Esophagus squamous epithelium (tissue), 5 donors: ENCODE measurements at regions not wholly inside any gene's neighbourhood (a gene's known extent, or its start where the extent isn't known, plus 50 kb on each side); places are given as distances from the start of the nearest gene placed in this dataset.
"Not testable (repeated sequence)": the region's sequence is repeated elsewhere in the genome, so short reads cannot be mapped to it uniquely, and the experiment has no call there.

Experiments
- DNase-seq: peaks from one replicate; lab custom pipeline; 2025; lab: John Stamatoyannopoulos, UW
- H3K27ac ChIP-seq, 4 donors: fragments of 200-600 bp; sonication (generic); one replicate each; pipeline ENCODE4 v1.5.1; 2016 to 2019; ENCODE audit warnings: mild to moderate bottlenecking in 1 of 4
- H3K27me3 ChIP-seq, 4 donors: fragments of 200-600 bp; sonication (generic); 1 replicate in 3 of 4; 2 replicates in 1 of 4; pipeline versions ENCODE4 v1.5.1 to v1.6.0; 2017 to 2021; ENCODE audit warnings: antibody characterized with exemption in 1 of 4
- H3K36me3 ChIP-seq, 3 donors: fragments of 200-600 bp; sonication (generic); one replicate each; pipeline ENCODE4 v1.5.1; 2016 to 2019
- H3K4me1 ChIP-seq, 3 donors: fragments of 200-600 bp; sonication (generic); one replicate each; pipeline ENCODE4 v1.5.1; 2017 to 2019
- H3K4me3 ChIP-seq, 4 donors: fragments of 200-600 bp; sonication (generic); 1 replicate in 3 of 4; 2 replicates in 1 of 4; pipeline ENCODE4 v1.5.1; 2016 to 2019; ENCODE audit warnings: mild to moderate bottlenecking in 2 of 4, moderate library complexity in 1 of 4
- H3K9me3 ChIP-seq, 3 donors: fragments of 200-600 bp; sonication (generic); one replicate each; pipeline ENCODE4 v1.5.1; 2016 to 2019
- POLR2A ChIP-seq, 4 donors: fragments of 450-650 bp; IDR thresholded peaks; one replicate each; pipeline ENCODE4 v1.6.1; 2017; ENCODE audit warnings: antibody characterized with exemption in 4 of 4, mild to moderate bottlenecking in 4 of 4, moderate library complexity in 3 of 4
- WGBS, 2 donors: methylation state at CpG; one replicate each; pipeline ENCODE4 v1.1.5; 2018; 5-methylcytosine and 5-hydroxymethylcytosine counted together
- intact Hi-C: fragments of 100-400 bp; cut with DNase I; formaldehyde crosslinking; loops from one replicate; pipeline ENCODE4 v1.15.0; 2022
- TF ChIP-seq, protein P1 (sequence below), 6 experiments: fragments of 450-650 bp in 4 of 6; fragments of 200-600 bp in 2 of 6; sonication (generic) in 2 of 6; IDR thresholded peaks; one replicate each; pipeline ENCODE4 v1.5.1; 2016 to 2019; ENCODE audit warnings: antibody characterized with exemption in 6 of 6, mild to moderate bottlenecking in 4 of 6, moderate library complexity in 4 of 6
- donor health status: DM: yes; HTN: yes; CAD: no.

DNA sequence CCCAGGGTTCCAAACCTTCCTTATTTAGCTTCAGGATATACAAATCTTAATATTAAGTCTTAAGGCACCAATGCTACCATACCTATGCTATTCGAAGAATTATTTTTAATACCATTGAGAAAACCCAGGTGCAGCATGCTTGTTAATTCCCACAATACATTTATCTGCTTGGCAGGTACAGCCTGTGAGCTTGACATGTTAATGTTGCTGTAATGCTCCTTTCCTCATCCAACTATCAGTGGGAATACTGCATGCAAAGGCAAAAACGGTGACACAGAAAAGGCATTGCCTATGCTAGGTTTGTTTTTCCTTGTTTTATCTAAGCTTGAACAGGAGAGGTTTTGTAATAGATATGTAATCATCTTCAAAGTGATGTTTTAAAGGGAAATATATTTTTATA is 135.7 kb upstream of the COX7C start:
- Histone ChIP-seq H3K36me3 (no peaks in the 10 kb centered on the region), H3K27me3 (no peaks in the 10 kb centered on the region), H3K4me1 (no peaks in the 10 kb centered on the region), H3K4me3 (no peak overlapping the region), H3K9me3 (no peaks in the 10 kb centered on the region), H3K27ac (no peak overlapping the region)
- TF ChIP-seq POLR2A (IDR thresholded peaks at IDR 0.05), result no peak
- TF ChIP-seq, protein P1, sequence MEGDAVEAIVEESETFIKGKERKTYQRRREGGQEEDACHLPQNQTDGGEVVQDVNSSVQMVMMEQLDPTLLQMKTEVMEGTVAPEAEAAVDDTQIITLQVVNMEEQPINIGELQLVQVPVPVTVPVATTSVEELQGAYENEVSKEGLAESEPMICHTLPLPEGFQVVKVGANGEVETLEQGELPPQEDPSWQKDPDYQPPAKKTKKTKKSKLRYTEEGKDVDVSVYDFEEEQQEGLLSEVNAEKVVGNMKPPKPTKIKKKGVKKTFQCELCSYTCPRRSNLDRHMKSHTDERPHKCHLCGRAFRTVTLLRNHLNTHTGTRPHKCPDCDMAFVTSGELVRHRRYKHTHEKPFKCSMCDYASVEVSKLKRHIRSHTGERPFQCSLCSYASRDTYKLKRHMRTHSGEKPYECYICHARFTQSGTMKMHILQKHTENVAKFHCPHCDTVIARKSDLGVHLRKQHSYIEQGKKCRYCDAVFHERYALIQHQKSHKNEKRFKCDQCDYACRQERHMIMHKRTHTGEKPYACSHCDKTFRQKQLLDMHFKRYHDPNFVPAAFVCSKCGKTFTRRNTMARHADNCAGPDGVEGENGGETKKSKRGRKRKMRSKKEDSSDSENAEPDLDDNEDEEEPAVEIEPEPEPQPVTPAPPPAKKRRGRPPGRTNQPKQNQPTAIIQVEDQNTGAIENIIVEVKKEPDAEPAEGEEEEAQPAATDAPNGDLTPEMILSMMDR (IDR thresholded peaks at IDR 0.05), result no peak
- WGBS, 2 donors, result 49 to 59% methylated on average over 2 of the region's 2 CpGs
- no peak for DNase-seq
- intact Hi-C loops, result no loop called here

DNA sequence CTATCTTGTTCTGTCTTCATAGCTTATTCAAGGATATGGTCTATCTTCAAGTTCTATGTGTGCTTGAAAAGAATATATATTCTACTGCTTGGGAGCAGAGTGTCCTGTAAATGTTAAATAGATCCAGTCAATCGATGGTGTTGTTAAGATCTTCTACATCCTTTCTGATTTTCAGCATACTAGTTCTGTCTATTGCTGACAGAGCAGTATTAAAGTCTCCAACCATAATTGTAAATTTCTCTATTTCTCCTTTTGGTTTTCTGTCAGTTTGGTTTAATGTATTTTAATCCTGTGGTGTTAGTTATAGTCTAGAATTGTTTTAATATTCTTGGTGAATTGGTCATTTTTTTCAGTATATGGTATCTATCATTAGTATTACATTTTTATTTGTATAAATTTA is 124.0 kb upstream of the COX7C start:
- intact Hi-C loops, result no loop called here
- Histone ChIP-seq H3K27me3 (no peaks in the 10 kb centered on the region), H3K27ac (no peak overlapping the region), H3K4me3 (no peak overlapping the region), H3K9me3 (no peaks in the 10 kb centered on the region), H3K36me3 (no peaks in the 10 kb centered on the region), H3K4me1 (no peaks in the 10 kb centered on the region)
- TF ChIP-seq POLR2A (IDR thresholded peaks at IDR 0.05), result no peak
- TF ChIP-seq, protein P1 (IDR thresholded peaks at IDR 0.05), result no peak
- WGBS, 2 donors, result 50 to 69% methylated on average over 1 of the region's 1 CpG
- no peak for DNase-seq

DNA sequence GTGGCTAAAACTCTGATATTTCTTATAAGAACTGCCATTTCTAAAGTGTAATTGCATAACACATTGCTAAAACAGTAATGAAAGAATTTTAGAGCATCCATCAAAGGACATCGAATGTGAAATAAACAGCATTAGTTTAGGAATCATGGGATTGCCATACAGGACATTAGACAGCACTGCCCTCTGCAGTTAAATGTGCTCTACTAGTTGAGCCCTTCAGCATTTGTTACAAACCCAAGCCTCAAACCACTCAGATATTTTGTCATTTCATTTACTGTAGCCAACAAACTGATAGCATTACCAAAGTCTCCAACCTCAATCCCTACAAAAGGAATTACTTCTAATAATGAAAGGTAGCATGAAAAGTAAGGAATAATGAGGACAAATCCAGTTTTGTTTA is 116.8 kb upstream of the COX7C start:
- no peaks in the 10 kb centered on the region for H3K36me3 ChIP-seq
- no peak overlapping the region for H3K4me3 ChIP-seq
- no peak overlapping the region for H3K27ac ChIP-seq
- H3K27me3 ChIP-seq, result no peaks in the 10 kb centered on the region
- no peak for DNase-seq
- intact Hi-C loops, result no loop called here
- TF ChIP-seq, protein P1 (IDR thresholded peaks at IDR 0.05), result no peak
- no peak for TF ChIP-seq POLR2A (IDR thresholded peaks at IDR 0.05)
- 46 to 69% methylated on average over 1 of the region's 1 CpG for WGBS, 2 donors
- H3K4me1 ChIP-seq, result no peaks in the 10 kb centered on the region
- peaks cover 0 to 6% (median 0%) of the 10 kb centered on the region in 3 donors for H3K9me3 ChIP-seq

DNA sequence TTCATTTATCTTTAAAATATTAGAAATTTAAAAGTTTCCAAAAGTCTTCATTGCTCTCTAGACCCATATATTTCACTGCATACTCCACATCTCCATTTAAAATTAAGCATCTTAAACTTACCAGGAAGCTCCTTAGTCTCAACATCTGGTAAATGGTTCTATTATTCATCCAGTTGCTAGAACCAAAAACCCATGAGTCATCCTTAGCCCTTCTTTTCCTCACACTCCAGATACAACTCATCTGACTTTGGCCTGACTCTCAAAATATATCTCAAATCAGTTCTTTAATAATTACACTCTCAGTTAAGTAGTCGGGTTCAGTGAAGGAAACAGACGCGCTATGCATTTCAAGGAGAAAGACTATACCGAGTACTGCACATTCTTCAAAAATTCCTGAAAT is 110.2 kb upstream of the COX7C start:
- no peak for DNase-seq
- Histone ChIP-seq H3K4me1 (no peaks in the 10 kb centered on the region), H3K27ac (no peak overlapping the region), H3K4me3 (no peak overlapping the region), H3K9me3 (peaks cover 0 to 6% (median 0%) of the 10 kb centered on the region in 3 donors), H3K27me3 (no peaks in the 10 kb centered on the region), H3K36me3 (no peaks in the 10 kb centered on the region)
- 86 to 88% methylated on average over 4 of the region's 4 CpGs for WGBS, 2 donors
- intact Hi-C loops, result no loop called here
- TF ChIP-seq, protein P1 (IDR thresholded peaks at IDR 0.05), result no peak
- TF ChIP-seq POLR2A (IDR thresholded peaks at IDR 0.05), result no peak

DNA sequence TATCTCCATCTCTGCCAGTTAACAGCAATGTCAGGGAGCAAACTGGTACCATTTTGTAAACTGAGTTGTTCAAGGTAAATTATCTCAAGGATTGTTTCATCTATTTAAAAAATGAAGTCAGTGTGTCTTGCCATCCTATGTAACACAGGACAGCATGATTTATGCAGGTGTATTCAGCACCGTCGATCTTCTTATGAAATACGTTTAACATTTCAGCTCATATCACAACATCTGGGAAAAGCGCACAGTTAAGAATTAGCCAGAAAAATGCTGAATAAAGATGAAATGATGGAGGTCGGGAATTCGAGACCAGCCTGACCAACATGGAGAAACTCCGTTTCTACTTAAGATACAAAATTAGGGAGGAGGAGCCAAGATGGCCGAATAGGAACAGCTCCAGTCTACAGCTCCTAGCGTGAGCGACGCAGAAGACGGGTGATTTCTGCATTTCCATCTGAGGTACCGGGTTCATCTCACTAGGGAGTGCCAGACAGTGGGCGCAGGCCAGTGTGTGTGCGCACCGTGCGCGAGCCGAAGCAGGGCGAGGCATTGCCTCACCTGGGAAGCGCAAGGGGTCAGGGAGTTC is 107.3 kb upstream of the COX7C start:
- H3K36me3 ChIP-seq, H3K4me3 ChIP-seq, H3K27ac ChIP-seq, H3K4me1 ChIP-seq, DNase-seq, H3K9me3 ChIP-seq, H3K27me3 ChIP-seq, intact Hi-C loops: not testable (repeated sequence)
- 89 to 90% methylated on average over 12 of the region's 21 CpGs for WGBS, 2 donors

DNA sequence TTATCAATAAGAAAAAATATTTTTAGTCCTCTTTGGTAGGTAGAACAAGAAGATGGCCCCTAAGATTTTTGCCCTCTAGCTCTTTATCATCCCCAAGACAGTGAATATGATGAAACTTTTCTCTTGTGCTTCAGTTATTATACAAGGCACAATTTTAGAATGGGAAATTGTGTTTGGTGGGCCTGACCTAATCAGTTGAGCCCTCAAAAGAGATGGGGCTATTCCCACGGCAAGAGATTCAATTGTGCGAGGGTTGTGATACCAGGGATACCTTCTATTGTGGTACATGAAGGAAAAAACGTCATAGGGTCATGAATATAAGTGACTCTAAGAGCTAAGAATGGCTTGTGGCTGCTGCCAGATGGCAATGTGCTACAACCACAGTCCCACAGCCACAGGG is 94.0 kb upstream of the COX7C start:
- H3K27ac ChIP-seq, result no peak overlapping the region
- no peak for DNase-seq
- WGBS, 2 donors, result 40 to 59% methylated on average over 3 of the region's 3 CpGs
- no peaks in the 10 kb centered on the region for H3K4me1 ChIP-seq
- H3K4me3 ChIP-seq, result no peak overlapping the region
- no peaks in the 10 kb centered on the region for H3K27me3 ChIP-seq
- TF ChIP-seq, protein P1 (IDR thresholded peaks at IDR 0.05), result no peak
- TF ChIP-seq POLR2A (IDR thresholded peaks at IDR 0.05), result no peak
- intact Hi-C loops, result no loop called here
- peaks cover 0 to 4% (median 0%) of the 10 kb centered on the region in 3 donors for H3K9me3 ChIP-seq
- no peaks in the 10 kb centered on the region for H3K36me3 ChIP-seq
